ENCODE measurements at regions not wholly inside any gene's neighbourhood (a gene's known extent, or its start where the extent isn't known, plus 50 kb on each side); places are given as distances from the start of the nearest gene placed in this dataset.

GRCh38 chr21:27578741-27579265 is 611.9 kb upstream of the ADAMTS5 start:
- DNase-seq (ENCODE audit: low spot score) (no peak), ATAC-seq (no peak)
- no peak for TF ChIP-seq SOX15 (CRISPR knock-in tag; IDR thresholded peaks at IDR 0.05)
- TF ChIP-seq ARID4B (CRISPR knock-in tag; IDR thresholded peaks at IDR 0.05; ENCODE audit: borderline replicate concordance), result no peak
- no peak for TF ChIP-seq RORB (CRISPR knock-in tag; IDR thresholded peaks at IDR 0.05)
- TF ChIP-seq CTCF (IDR thresholded peaks at IDR 0.05), result no peak
- no peak for TF ChIP-seq PRRX2 (CRISPR knock-in tag; IDR thresholded peaks at IDR 0.05)
- TF ChIP-seq NR2C2 (CRISPR knock-in tag; IDR thresholded peaks at IDR 0.05), result no peak
- no peak for TF ChIP-seq OVOL2 (CRISPR knock-in tag; IDR thresholded peaks at IDR 0.05; ENCODE audit: borderline replicate concordance)
- Mint-ChIP-seq H3K27ac (no peak overlapping the region), H3K27me3 (ENCODE audit: low read depth) (no peaks in the 10 kb centered on the region), H3K9me3 (peaks cover 7% of the 10 kb centered on the region; the same call in 1 of the 2 replicates), H3K36me3 (0 out of 2 replicates have a peak, but pooled peaks cover 2% of the 10 kb centered on the region), H3K4me3 (no peak overlapping the region), H3K4me1 (no peaks in the 10 kb centered on the region)
- CTCF ChIA-PET, result no interaction called here
- POLR2A ChIA-PET, result no interaction called here

- DNase-seq (ENCODE audit: low spot score), result no peak
- Mint-ChIP-seq H3K4me3 (no peak overlapping the region), H3K27me3 (ENCODE audit: low read depth) (no peaks in the 10 kb centered on the region), H3K36me3 (no peaks in the 10 kb centered on the region), H3K4me1 (no peaks in the 10 kb centered on the region), H3K27ac (no peak overlapping the region), H3K9me3 (peaks cover 4% of the 10 kb centered on the region; the same call in 1 of the 2 replicates)
- ATAC-seq, result no peak
- ChIA-PET POLR2A (no interaction called here), CTCF (no interaction called here)
- no peak for TF ChIP-seq PRRX2 (CRISPR knock-in tag; IDR thresholded peaks at IDR 0.05)
- TF ChIP-seq AR (CRISPR knock-in tag; IDR thresholded peaks at IDR 0.05), result no peak
- TF ChIP-seq MAX (CRISPR knock-in tag; IDR thresholded peaks at IDR 0.05), result no peak
- no peak for TF ChIP-seq ZNF263 (CRISPR knock-in tag; IDR thresholded peaks at IDR 0.05; ENCODE audit: low read depth)
- no peak for TF ChIP-seq FOXK1 (CRISPR knock-in tag; IDR thresholded peaks at IDR 0.05)
- no peak for TF ChIP-seq ZNF281 (CRISPR knock-in tag; IDR thresholded peaks at IDR 0.05)
- TF ChIP-seq ZBTB21 (CRISPR knock-in tag; IDR thresholded peaks at IDR 0.05; ENCODE audit: borderline replicate concordance), result no peak
- no peak for TF ChIP-seq USF2 (CRISPR knock-in tag; IDR thresholded peaks at IDR 0.05)
- TF ChIP-seq ARID4B (CRISPR knock-in tag; IDR thresholded peaks at IDR 0.05; ENCODE audit: borderline replicate concordance), result no peak
- TF ChIP-seq TEAD1 (CRISPR knock-in tag; IDR thresholded peaks at IDR 0.05), result no peak
- TF ChIP-seq ATF3 (CRISPR knock-in tag; conservative IDR thresholded peaks at IDR 0.05), result no peak
Observed at GRCh38 chr21:27572696-27573095, 605.8 kb upstream of the ADAMTS5 start.
